ENCODE measurements at regions not wholly inside any gene's neighbourhood (a gene's known extent, or its start where the extent isn't known, plus 50 kb on each side); places are given as distances from the start of the nearest gene placed in this dataset.

DNA sequence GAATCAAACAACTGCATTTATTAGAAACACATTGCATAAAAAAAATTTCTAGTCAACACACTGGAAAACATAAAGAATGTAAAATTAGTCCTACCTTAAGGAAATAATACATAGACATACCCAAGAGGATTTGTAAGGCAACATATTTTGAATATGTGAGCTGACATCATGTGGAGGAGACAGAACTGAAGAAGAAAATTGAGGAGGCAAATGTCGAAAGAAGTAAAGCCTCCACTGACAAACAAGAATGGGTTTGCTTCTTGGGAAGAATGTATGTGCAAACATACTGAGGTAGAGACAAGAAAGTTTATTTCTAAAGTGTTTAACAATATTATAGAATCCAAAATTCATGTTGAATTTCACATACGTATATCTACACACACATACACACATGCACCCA lies 363.0 kb upstream of the PDE4D start:
- no peaks in the 10 kb centered on the region for H3K27me3 Mint-ChIP-seq (ENCODE audit: low read depth, unreplicated experiment)
- no peak for DNase-seq (ENCODE audit: low read depth)
- H3K27me3 ChIP-seq (ENCODE audit: insufficient read depth, low read length) = no peaks in the 10 kb centered on the region

DNA sequence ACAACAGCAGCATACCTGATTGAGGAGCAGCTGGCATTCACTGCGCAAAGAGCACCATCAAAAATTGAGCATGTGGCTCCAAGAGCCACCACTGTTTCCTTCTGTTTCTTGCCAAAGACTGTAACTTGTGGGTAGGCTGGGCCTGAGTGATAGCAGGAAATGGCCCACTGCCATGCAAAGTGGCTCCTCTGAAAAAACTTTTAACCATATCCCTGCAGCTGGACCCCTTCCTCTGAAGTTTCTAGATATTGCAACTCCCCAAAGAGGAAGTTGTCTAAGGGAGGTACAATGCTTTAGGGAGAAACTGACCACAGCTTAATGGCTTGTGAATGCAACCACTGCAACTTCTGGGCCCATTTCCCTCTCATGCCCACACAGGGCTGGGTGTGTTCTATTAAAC lies 355.4 kb upstream of the PDE4D start:
- no peaks in the 10 kb centered on the region for H3K9me3 ChIP-seq (ENCODE audit: insufficient read depth, low read depth, low read length)
- H3K4me1 ChIP-seq (ENCODE audit: insufficient read depth, low read length) = no peaks in the 10 kb centered on the region
- no peaks in the 10 kb centered on the region for H3K27me3 ChIP-seq (ENCODE audit: insufficient read depth, low read length)
- peaks cover 6% of the 10 kb centered on the region for H3K9me3 Mint-ChIP-seq (ENCODE audit: unreplicated experiment)
- H3K27ac Mint-ChIP-seq (ENCODE audit: unreplicated experiment) = no peak overlapping the region
- TF ChIP-seq, protein P1, sequence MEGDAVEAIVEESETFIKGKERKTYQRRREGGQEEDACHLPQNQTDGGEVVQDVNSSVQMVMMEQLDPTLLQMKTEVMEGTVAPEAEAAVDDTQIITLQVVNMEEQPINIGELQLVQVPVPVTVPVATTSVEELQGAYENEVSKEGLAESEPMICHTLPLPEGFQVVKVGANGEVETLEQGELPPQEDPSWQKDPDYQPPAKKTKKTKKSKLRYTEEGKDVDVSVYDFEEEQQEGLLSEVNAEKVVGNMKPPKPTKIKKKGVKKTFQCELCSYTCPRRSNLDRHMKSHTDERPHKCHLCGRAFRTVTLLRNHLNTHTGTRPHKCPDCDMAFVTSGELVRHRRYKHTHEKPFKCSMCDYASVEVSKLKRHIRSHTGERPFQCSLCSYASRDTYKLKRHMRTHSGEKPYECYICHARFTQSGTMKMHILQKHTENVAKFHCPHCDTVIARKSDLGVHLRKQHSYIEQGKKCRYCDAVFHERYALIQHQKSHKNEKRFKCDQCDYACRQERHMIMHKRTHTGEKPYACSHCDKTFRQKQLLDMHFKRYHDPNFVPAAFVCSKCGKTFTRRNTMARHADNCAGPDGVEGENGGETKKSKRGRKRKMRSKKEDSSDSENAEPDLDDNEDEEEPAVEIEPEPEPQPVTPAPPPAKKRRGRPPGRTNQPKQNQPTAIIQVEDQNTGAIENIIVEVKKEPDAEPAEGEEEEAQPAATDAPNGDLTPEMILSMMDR (IDR thresholded peaks at IDR 0.05; ENCODE audit: insufficient read depth, low read depth, low read length) = no peak
- no peak for TF ChIP-seq EZH2 (IDR thresholded peaks at IDR 0.05; ENCODE audit: insufficient read depth, low read length)
- no peak overlapping the region for H3K4me3 Mint-ChIP-seq (ENCODE audit: unreplicated experiment)
- H3K4me3 ChIP-seq (ENCODE audit: insufficient read depth, low read depth, low read length) = no peak overlapping the region
- DNase-seq (ENCODE audit: low read depth) (no peak), FAIRE-seq (no peak)
- no peaks in the 10 kb centered on the region for H3K36me3 Mint-ChIP-seq (ENCODE audit: low read depth, unreplicated experiment)
- H3K9ac ChIP-seq (ENCODE audit: low read length) = no peak overlapping the region
- H3K79me2 ChIP-seq (ENCODE audit: insufficient read depth, low read length) = no peaks in the 10 kb centered on the region
- no peak overlapping the region for H3K4me2 ChIP-seq (ENCODE audit: low read length)
- H4K20me1 ChIP-seq (ENCODE audit: insufficient read depth, low read length) = no peaks in the 10 kb centered on the region
- no peaks in the 10 kb centered on the region for H3K27me3 Mint-ChIP-seq (ENCODE audit: low read depth, unreplicated experiment)
- no peak overlapping the region for H3K27ac ChIP-seq (ENCODE audit: low read depth, low read length)
- no peaks in the 10 kb centered on the region for H3K36me3 ChIP-seq (ENCODE audit: insufficient read depth, low read length)
- no peak overlapping the region for H2AFZ ChIP-seq (ENCODE audit: low read depth, low read length)
- H3K4me1 Mint-ChIP-seq (ENCODE audit: low read depth, unreplicated experiment) = no peaks in the 10 kb centered on the region

More for the DNA sequence above, 363.0 kb upstream of the PDE4D start:
- Mint-ChIP-seq H3K36me3 (ENCODE audit: low read depth, unreplicated experiment) (no peaks in the 10 kb centered on the region), H3K4me3 (ENCODE audit: unreplicated experiment) (no peak overlapping the region), H3K4me1 (ENCODE audit: low read depth, unreplicated experiment) (no peaks in the 10 kb centered on the region), H3K27ac (ENCODE audit: unreplicated experiment) (no peak overlapping the region), H3K9me3 (ENCODE audit: unreplicated experiment) (no peaks in the 10 kb centered on the region)
- no peaks in the 10 kb centered on the region for H4K20me1 ChIP-seq (ENCODE audit: insufficient read depth, low read length)
- no peak overlapping the region for H3K27ac ChIP-seq (ENCODE audit: low read depth, low read length)
- no peaks in the 10 kb centered on the region for H3K4me1 ChIP-seq (ENCODE audit: insufficient read depth, low read length)
- H3K4me2 ChIP-seq (ENCODE audit: low read length) = no peak overlapping the region
- TF ChIP-seq, protein P1 (IDR thresholded peaks at IDR 0.05; ENCODE audit: insufficient read depth, low read depth, low read length) = no peak
- TF ChIP-seq EZH2 (IDR thresholded peaks at IDR 0.05; ENCODE audit: insufficient read depth, low read length) = no peak
- H3K4me3 ChIP-seq (ENCODE audit: insufficient read depth, low read depth, low read length) = no peak overlapping the region
- no peaks in the 10 kb centered on the region for H3K79me2 ChIP-seq (ENCODE audit: insufficient read depth, low read length)
- no peak for FAIRE-seq
- H3K36me3 ChIP-seq (ENCODE audit: insufficient read depth, low read length) = no peaks in the 10 kb centered on the region
- no peaks in the 10 kb centered on the region for H3K9me3 ChIP-seq (ENCODE audit: insufficient read depth, low read depth, low read length)
- no peak overlapping the region for H2AFZ ChIP-seq (ENCODE audit: low read depth, low read length)
- H3K9ac ChIP-seq (ENCODE audit: low read length) = no peak overlapping the region

GRCh38 chr5:60243713-60244112 lies 350.2 kb upstream of the PDE4D start:
- Histone ChIP-seq H4K20me1 (ENCODE audit: insufficient read depth, low read length) (no peaks in the 10 kb centered on the region), H2AFZ (ENCODE audit: low read depth, low read length) (no peak overlapping the region), H3K4me1 (ENCODE audit: insufficient read depth, low read length) (no peaks in the 10 kb centered on the region), H3K9me3 (ENCODE audit: insufficient read depth, low read depth, low read length) (no peaks in the 10 kb centered on the region), H3K79me2 (ENCODE audit: insufficient read depth, low read length) (no peaks in the 10 kb centered on the region), H3K9ac (ENCODE audit: low read length) (no peak overlapping the region), H3K27me3 (ENCODE audit: insufficient read depth, low read length) (no peaks in the 10 kb centered on the region), H3K4me2 (ENCODE audit: low read length) (no peak overlapping the region), H3K27ac (ENCODE audit: low read depth, low read length) (no peak overlapping the region), H3K4me3 (ENCODE audit: insufficient read depth, low read depth, low read length) (no peak overlapping the region), H3K36me3 (ENCODE audit: insufficient read depth, low read length) (no peaks in the 10 kb centered on the region)
- H3K27me3 Mint-ChIP-seq (ENCODE audit: low read depth, unreplicated experiment) = no peaks in the 10 kb centered on the region
- no peak overlapping the region for H3K27ac Mint-ChIP-seq (ENCODE audit: unreplicated experiment)
- no peak for DNase-seq (ENCODE audit: low read depth)
- H3K36me3 Mint-ChIP-seq (ENCODE audit: low read depth, unreplicated experiment) = peaks cover 2% of the 10 kb centered on the region
- H3K4me3 Mint-ChIP-seq (ENCODE audit: unreplicated experiment) = no peak overlapping the region
- H3K4me1 Mint-ChIP-seq (ENCODE audit: low read depth, unreplicated experiment) = no peaks in the 10 kb centered on the region
- no peak for FAIRE-seq
- H3K9me3 Mint-ChIP-seq (ENCODE audit: unreplicated experiment) = peaks cover 10% of the 10 kb centered on the region
- no peak for TF ChIP-seq EZH2 (IDR thresholded peaks at IDR 0.05; ENCODE audit: insufficient read depth, low read length)
- TF ChIP-seq, protein P1 (IDR thresholded peaks at IDR 0.05; ENCODE audit: insufficient read depth, low read depth, low read length) = no peak
